Trophoblast cell (in vitro differentiated cells and primary cell): ENCODE measurements at regions not wholly inside any gene's neighbourhood (a gene's known extent, or its start where the extent isn't known, plus 50 kb on each side); places are given as distances from the start of the nearest gene placed in this dataset.

Experiments
- DNase-seq, 2 donors: peaks; one replicate each; pipeline ENCODE4 v3.0.0-alpha.2; 2016
- H2AFZ ChIP-seq: 2 replicates; pipeline ENCODE4 v1.6.1; 2013; ENCODE audit warnings: low read length, moderate library complexity, mild to moderate bottlenecking; ENCODE audit not compliant: insufficient read depth, poor library complexity
- H2AK5ac ChIP-seq: 2 replicates; pipeline ENCODE4 v1.6.1; 2013; ENCODE audit warnings: mild to moderate bottlenecking, low read length
- H2BK120ac ChIP-seq: 2 replicates; pipeline ENCODE4 v1.6.1; 2013; ENCODE audit warnings: low read length, mild to moderate bottlenecking, moderate library complexity; ENCODE audit not compliant: insufficient read depth, poor library complexity
- H2BK12ac ChIP-seq: 2 replicates; pipeline ENCODE4 v1.6.1; 2013; ENCODE audit warnings: mild to moderate bottlenecking, low read length, moderate library complexity
- H2BK5ac ChIP-seq: 2 replicates; pipeline ENCODE4 v1.6.1; 2013; ENCODE audit warnings: low read length, low read depth, moderate library complexity, mild to moderate bottlenecking; ENCODE audit not compliant: poor library complexity
- H3K14ac ChIP-seq: 2 replicates; pipeline ENCODE4 v1.6.1; 2013; ENCODE audit warnings: mild to moderate bottlenecking, low read length
- H3K18ac ChIP-seq: 2 replicates; pipeline ENCODE4 v1.6.1; 2013; ENCODE audit warnings: mild to moderate bottlenecking, low read length
- H3K23ac ChIP-seq: 2 replicates; pipeline ENCODE4 v1.6.1; 2013; ENCODE audit warnings: low read length
- H3K27ac ChIP-seq: 2 replicates; pipeline ENCODE4 v1.5.1; 2013; ENCODE audit warnings: low read depth, mild to moderate bottlenecking, inconsistent platforms, low read length, moderate library complexity
- H3K27me3 ChIP-seq: 2 replicates; pipeline ENCODE4 v1.6.1; 2013; ENCODE audit warnings: inconsistent platforms, mild to moderate bottlenecking, low read length, moderate library complexity; ENCODE audit not compliant: insufficient read depth
- H3K36me3 ChIP-seq, 2 experiments: 1 replicate in 1 of 2; 2 replicates in 1 of 2; pipeline ENCODE4 v1.6.1; 2013; ENCODE audit warnings: low read length in 2 of 2, mild to moderate bottlenecking in 2 of 2, moderate library complexity in 1 of 2; ENCODE audit not compliant: insufficient read depth in 2 of 2, control insufficient read depth in 1 of 2
- H3K4ac ChIP-seq: 2 replicates; pipeline ENCODE4 v1.6.1; 2013; ENCODE audit warnings: low read depth, mild to moderate bottlenecking, low read length, moderate library complexity
- H3K4me1 ChIP-seq, 2 experiments: 1 replicate in 1 of 2; 2 replicates in 1 of 2; pipeline ENCODE4 v1.6.1; 2013; ENCODE audit warnings: low read length in 2 of 2, mild to moderate bottlenecking in 2 of 2, moderate library complexity in 1 of 2; ENCODE audit not compliant: insufficient read depth in 2 of 2, control insufficient read depth in 1 of 2
- H3K4me2 ChIP-seq: 2 replicates; pipeline ENCODE4 v1.6.1; 2013; ENCODE audit warnings: inconsistent platforms, mild to moderate bottlenecking, low read length, moderate library complexity
- H3K4me3 ChIP-seq: 2 replicates; pipeline ENCODE4 v1.5.1; 2013; ENCODE audit warnings: mild to moderate bottlenecking, low read depth, low read length, inconsistent platforms
- H3K79me1 ChIP-seq: one replicate; pipeline ENCODE4 v1.6.1; 2013; ENCODE audit warnings: low read length
- H3K79me2 ChIP-seq: 2 replicates; pipeline ENCODE4 v1.6.1; 2013; ENCODE audit warnings: low read length, mild to moderate bottlenecking; ENCODE audit not compliant: control insufficient read depth, insufficient read depth, poor library complexity
- H3K9ac ChIP-seq: 2 replicates; pipeline ENCODE4 v1.6.1; 2013; ENCODE audit warnings: mild to moderate bottlenecking, low read length
- H3K9me3 ChIP-seq: 2 replicates; pipeline ENCODE4 v1.6.1; 2013; ENCODE audit warnings: low read depth, mild to moderate bottlenecking, control low read depth, inconsistent platforms, low read length; ENCODE audit not compliant: insufficient read depth
- H4K12ac ChIP-seq: 2 replicates; pipeline ENCODE4 v1.6.1; 2013; ENCODE audit warnings: low read depth, mild to moderate bottlenecking, low read length, moderate library complexity
- H4K8ac ChIP-seq: 2 replicates; pipeline ENCODE4 v1.6.1; 2013; ENCODE audit warnings: low read depth, mild to moderate bottlenecking, low read length, moderate library complexity
- H4K91ac ChIP-seq: one replicate; pipeline ENCODE4 v1.6.1; 2013; ENCODE audit warnings: low read depth, mild to moderate bottlenecking, low read length, moderate library complexity
- WGBS: extraction: QIAGEN DNeasy Blood & Tissue Kit; methylation state at CpG from one replicate; pipeline ENCODE4 v1.1.7; 2013; ENCODE audit warnings: missing lambda C conversion rate; ENCODE audit not compliant: insufficient read length, insufficient coverage; ENCODE audit errors: extremely low coverage; 5-methylcytosine and 5-hydroxymethylcytosine counted together

- Histone ChIP-seq H4K12ac (no peak overlapping the region), H3K14ac (no peak overlapping the region), H4K91ac (no peak overlapping the region), H2BK120ac (no peak overlapping the region), H3K27me3 (no peaks in the 10 kb centered on the region), H3K9ac (no peak overlapping the region), H3K23ac (no peak overlapping the region), H3K4me3 (no peak overlapping the region), H2AFZ (no peak overlapping the region), H4K8ac (no peak overlapping the region), H3K36me3 (no peaks in the 10 kb centered on the region), H3K4me2 (no peak overlapping the region), H3K79me1 (no peaks in the 10 kb centered on the region), H2BK12ac (no peak overlapping the region), H3K4ac (no peak overlapping the region), H3K18ac (no peak overlapping the region), H2AK5ac (no peak overlapping the region), H3K27ac (no peak overlapping the region), H3K4me1 (no peaks in the 10 kb centered on the region), H3K79me2 (no peaks in the 10 kb centered on the region), H3K9me3 (no peaks in the 10 kb centered on the region), H2BK5ac (no peak overlapping the region)
- WGBS = no CpG with 5 or more reads among the region's 10 CpGs
- no peak for DNase-seq
Observed at GRCh38 chr14:65850429-65851135, 438.1 kb downstream of the FUT8 start.

GRCh38 chr14:65852689-65853088 is 440.2 kb downstream of the FUT8 start:
- no CpG with 5 or more reads among the region's 2 CpGs for WGBS

GRCh38 chr14:65853407-65853955 is 441.0 kb downstream of the FUT8 start:
- H4K8ac ChIP-seq = no peak overlapping the region

More at GRCh38 chr14:65852689-65853088, 440.2 kb downstream of the FUT8 start:
- Histone ChIP-seq H2AFZ (no peak overlapping the region), H3K79me2 (no peaks in the 10 kb centered on the region), H3K36me3 (no peaks in the 10 kb centered on the region), H4K91ac (no peak overlapping the region), H3K27me3 (no peaks in the 10 kb centered on the region), H2BK12ac (no peak overlapping the region), H3K79me1 (no peaks in the 10 kb centered on the region), H3K27ac (no peak overlapping the region), H3K4ac (no peak overlapping the region), H4K8ac (no peak overlapping the region), H3K9ac (no peak overlapping the region), H3K9me3 (no peaks in the 10 kb centered on the region), H3K4me3 (no peak overlapping the region), H3K14ac (no peak overlapping the region), H3K23ac (no peak overlapping the region), H3K4me2 (no peak overlapping the region), H2BK120ac (no peak overlapping the region), H2AK5ac (no peak overlapping the region), H2BK5ac (no peak overlapping the region), H4K12ac (no peak overlapping the region), H3K4me1 (no peaks in the 10 kb centered on the region), H3K18ac (no peak overlapping the region)
- DNase-seq = no peak

GRCh38 chr14:65854215-65854614 is 441.7 kb downstream of the FUT8 start:
- no CpG with 5 or more reads among the region's 6 CpGs for WGBS
- H2AK5ac ChIP-seq = no peak overlapping the region
- no peaks in the 10 kb centered on the region for H3K9me3 ChIP-seq
- no peak overlapping the region for H3K4ac ChIP-seq
- H3K27me3 ChIP-seq = no peaks in the 10 kb centered on the region
- H3K4me3 ChIP-seq = no peak overlapping the region
- DNase-seq = no peak
- H3K79me1 ChIP-seq = no peaks in the 10 kb centered on the region
- no peak overlapping the region for H4K12ac ChIP-seq
- H3K36me3 ChIP-seq = no peaks in the 10 kb centered on the region
- no peaks in the 10 kb centered on the region for H3K4me1 ChIP-seq
- H3K9ac ChIP-seq = no peak overlapping the region
- no peak overlapping the region for H3K4me2 ChIP-seq
- no peak overlapping the region for H3K18ac ChIP-seq
- no peak overlapping the region for H4K8ac ChIP-seq
- no peaks in the 10 kb centered on the region for H3K79me2 ChIP-seq
- H2AFZ ChIP-seq = no peak overlapping the region
- H3K14ac ChIP-seq = no peak overlapping the region
- H2BK5ac ChIP-seq = no peak overlapping the region
- no peak overlapping the region for H2BK120ac ChIP-seq
- H2BK12ac ChIP-seq = no peak overlapping the region
- no peak overlapping the region for H3K23ac ChIP-seq
- no peak overlapping the region for H3K27ac ChIP-seq
- no peak overlapping the region for H4K91ac ChIP-seq

More at GRCh38 chr14:65853407-65853955, 441.0 kb downstream of the FUT8 start:
- WGBS = no CpG with 5 or more reads among the region's 7 CpGs
- no peak overlapping the region for H2BK12ac ChIP-seq
- no peak overlapping the region for H3K27ac ChIP-seq
- no peak overlapping the region for H3K14ac ChIP-seq
- no peak overlapping the region for H2AK5ac ChIP-seq
- H3K79me2 ChIP-seq = no peaks in the 10 kb centered on the region
- no peak overlapping the region for H4K91ac ChIP-seq
- H3K4me1 ChIP-seq = no peaks in the 10 kb centered on the region
- H3K79me1 ChIP-seq = no peaks in the 10 kb centered on the region
- no peak overlapping the region for H3K9ac ChIP-seq
- H4K12ac ChIP-seq = no peak overlapping the region
- no peak overlapping the region for H3K18ac ChIP-seq
- no peak overlapping the region for H3K4me2 ChIP-seq
- H2AFZ ChIP-seq = no peak overlapping the region
- no peaks in the 10 kb centered on the region for H3K9me3 ChIP-seq
- no peak overlapping the region for H2BK5ac ChIP-seq
- no peak overlapping the region for H2BK120ac ChIP-seq
- H3K36me3 ChIP-seq = no peaks in the 10 kb centered on the region
- no peak overlapping the region for H3K23ac ChIP-seq
- no peak overlapping the region for H3K4ac ChIP-seq
- DNase-seq = peak in 1 of 2 donors; percentile 13
- no peak overlapping the region for H3K4me3 ChIP-seq
- no peaks in the 10 kb centered on the region for H3K27me3 ChIP-seq
